ENCODE measurements at regions not wholly inside any gene's neighbourhood (a gene's known extent, or its start where the extent isn't known, plus 50 kb on each side); places are given as distances from the start of the nearest gene placed in this dataset.

GRCh38 chr13:89862011-89862690, 1485.3 kb upstream of the MIR17HG start:
- no peak for DNase-seq

- no peak for DNase-seq
These were observed 1484.8 kb upstream of the MIR17HG start for GRCh38 chr13:89862691-89863036.

- no peak for DNase-seq
These were observed 1482.1 kb upstream of the MIR17HG start for GRCh38 chr13:89865164-89866064.

- no peak for DNase-seq
These were observed 1478.2 kb upstream of the MIR17HG start for GRCh38 chr13:89869312-89869711.

GRCh38 chr13:89878904-89879303, 1468.6 kb upstream of the MIR17HG start:
- DNase-seq = no peak

GRCh38 chr13:89880201-89880600, 1467.3 kb upstream of the MIR17HG start:
- DNase-seq = no peak

GRCh38 chr13:89883893-89884448, 1463.5 kb upstream of the MIR17HG start:
- DNase-seq = no peak

GRCh38 chr13:89890806-89891205, 1456.7 kb upstream of the MIR17HG start:
- no peak for DNase-seq

GRCh38 chr13:89891416-89891815, 1456.1 kb upstream of the MIR17HG start:
- no peak for DNase-seq

GRCh38 chr13:89897681-89898080, 1449.8 kb upstream of the MIR17HG start:
- no peak for DNase-seq

GRCh38 chr13:89899302-89900103, 1448.0 kb upstream of the MIR17HG start:
- DNase-seq = peak; percentile 25

GRCh38 chr13:89900104-89900765, 1447.3 kb upstream of the MIR17HG start:
- DNase-seq = no peak

GRCh38 chr13:89902223-89902622, 1445.3 kb upstream of the MIR17HG start:
- no peak for DNase-seq

- no peak for DNase-seq
These were observed 1444.4 kb upstream of the MIR17HG start for GRCh38 chr13:89903115-89903514.

- no peak for DNase-seq
These were observed 1437.3 kb upstream of the MIR17HG start for GRCh38 chr13:89910166-89910565.

- no peak for DNase-seq
These were observed 1430.9 kb upstream of the MIR17HG start for GRCh38 chr13:89916551-89916950.

- no peak for DNase-seq
These were observed 1427.0 kb upstream of the MIR17HG start for GRCh38 chr13:89920461-89920860.

- no peak for DNase-seq
These were observed 1424.4 kb upstream of the MIR17HG start for GRCh38 chr13:89923052-89923451.

GRCh38 chr13:89923736-89924135, 1423.8 kb upstream of the MIR17HG start:
- no peak for DNase-seq

GRCh38 chr13:89925107-89925506, 1422.4 kb upstream of the MIR17HG start:
- peak; percentile 47 for DNase-seq

- no peak for DNase-seq
These were observed 1416.6 kb upstream of the MIR17HG start for GRCh38 chr13:89930861-89931260.

- DNase-seq = no peak
These were observed 1414.6 kb upstream of the MIR17HG start for GRCh38 chr13:89932902-89933301.

GRCh38 chr13:89936256-89936655, 1411.2 kb upstream of the MIR17HG start:
- no peak for DNase-seq
